ENCODE measurements at regions not wholly inside any gene's neighbourhood (a gene's known extent, or its start where the extent isn't known, plus 50 kb on each side); places are given as distances from the start of the nearest gene placed in this dataset.
A peak's percentile ranks its signal among the peaks of the same experiment; 100 is the strongest.

DNA sequence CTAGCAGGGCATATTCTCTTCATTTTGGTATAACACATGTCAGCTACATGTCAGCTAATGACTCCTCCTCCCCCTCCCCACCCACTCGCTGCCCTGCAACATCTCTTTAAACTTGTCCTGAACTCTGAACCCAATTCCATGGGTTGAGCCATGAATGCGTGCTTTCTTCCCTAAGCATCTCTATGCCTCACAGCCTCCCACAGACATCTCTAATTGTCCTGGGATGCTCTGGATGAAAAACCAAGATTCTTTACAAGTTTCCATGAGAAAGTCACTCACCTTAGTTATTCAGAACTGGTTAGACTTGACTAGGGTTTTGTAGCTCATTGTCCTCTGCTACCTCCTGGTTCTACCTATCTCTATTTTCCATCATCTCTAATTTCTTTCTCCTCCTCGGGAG lies 629.1 kb downstream of the TBL1XR1 start:
- H3K4me1 ChIP-seq (ENCODE audit: control insufficient read depth, insufficient read depth, low read length) = no peaks in the 10 kb centered on the region
- DNase-seq (ENCODE audit: low read depth in 4 of 6, low spot score in 6 of 6) = no peak
- H3K36me3 ChIP-seq (ENCODE audit: control insufficient read depth, insufficient read depth, low read length) = no peaks in the 10 kb centered on the region
- H3K9me3 ChIP-seq (ENCODE audit: control insufficient read depth, insufficient read depth, low read length) = no peaks in the 10 kb centered on the region
- H3K27me3 ChIP-seq (ENCODE audit: control insufficient read depth, insufficient read depth, low read length) = no peaks in the 10 kb centered on the region
- WGBS (ENCODE audit: insufficient coverage) = 76% methylated on average over 2 of the region's 3 CpGs
- H3K4me3 ChIP-seq (ENCODE audit: low read depth, low read length) = no peak overlapping the region
- no peak overlapping the region for H3K27ac ChIP-seq (ENCODE audit: low read depth, low read length)

DNA sequence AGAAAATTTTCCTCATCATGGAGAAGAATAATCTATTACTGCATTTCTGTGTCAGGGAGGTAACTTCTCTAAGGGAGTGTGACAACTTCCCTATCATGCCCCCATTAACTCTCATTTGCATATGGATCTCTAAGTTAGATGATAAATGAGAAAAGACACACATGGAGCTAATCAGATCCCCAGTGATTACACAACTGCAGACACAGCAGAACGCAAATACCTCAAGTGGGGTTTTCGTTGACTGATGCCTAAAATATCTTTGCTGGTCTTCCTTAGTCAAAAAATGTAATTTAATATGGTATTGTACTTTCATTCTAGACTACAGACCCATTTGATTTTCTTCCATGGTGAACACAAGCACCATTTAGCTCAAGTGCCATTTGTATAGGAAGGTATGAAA lies 630.5 kb downstream of the TBL1XR1 start:
- Histone ChIP-seq H3K9me3 (ENCODE audit: control insufficient read depth, insufficient read depth, low read length) (no peaks in the 10 kb centered on the region), H3K4me1 (ENCODE audit: control insufficient read depth, insufficient read depth, low read length) (peaks cover 3% of the 10 kb centered on the region), H3K4me3 (ENCODE audit: low read depth, low read length) (no peak overlapping the region), H3K27ac (ENCODE audit: low read depth, low read length) (no peak overlapping the region), H3K27me3 (ENCODE audit: control insufficient read depth, insufficient read depth, low read length) (no peaks in the 10 kb centered on the region), H3K36me3 (ENCODE audit: control insufficient read depth, insufficient read depth, low read length) (no peaks in the 10 kb centered on the region)
- no CpG with 5 or more reads among the region's 2 CpGs for WGBS (ENCODE audit: insufficient coverage)
- DNase-seq (ENCODE audit: low read depth in 4 of 6, low spot score in 6 of 6) = no peak

DNA sequence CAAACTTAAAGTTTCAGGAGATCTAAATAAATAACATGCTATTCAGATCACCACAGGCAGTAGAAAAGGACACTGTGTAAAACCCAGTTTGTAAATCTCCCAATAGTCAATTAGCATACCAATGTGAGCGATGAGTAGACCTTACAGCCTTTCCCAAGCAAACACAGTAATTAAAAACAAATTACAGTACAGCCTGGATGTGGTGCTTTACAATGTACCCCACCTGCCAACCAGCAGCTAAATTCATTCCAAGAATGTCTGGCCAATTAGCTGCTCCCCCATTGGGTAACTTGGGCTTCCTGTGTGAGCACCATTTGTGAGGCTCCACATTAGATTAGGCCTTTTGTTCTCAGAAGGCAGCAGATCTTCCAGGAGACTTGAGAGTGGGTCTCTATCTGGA lies 635.0 kb downstream of the TBL1XR1 start:
- peaks cover 3% of the 10 kb centered on the region for H3K4me1 ChIP-seq (ENCODE audit: control insufficient read depth, insufficient read depth, low read length)
- H3K27me3 ChIP-seq (ENCODE audit: control insufficient read depth, insufficient read depth, low read length) = no peaks in the 10 kb centered on the region
- H3K9me3 ChIP-seq (ENCODE audit: control insufficient read depth, insufficient read depth, low read length) = no peaks in the 10 kb centered on the region
- no peak overlapping the region for H3K4me3 ChIP-seq (ENCODE audit: low read depth, low read length)
- no peaks in the 10 kb centered on the region for H3K36me3 ChIP-seq (ENCODE audit: control insufficient read depth, insufficient read depth, low read length)
- H3K27ac ChIP-seq (ENCODE audit: low read depth, low read length) = no peak overlapping the region
- peak in 2 of 6 donors; percentile 42 to 53 for DNase-seq (ENCODE audit: low read depth in 4 of 6, low spot score in 6 of 6)
- WGBS (ENCODE audit: insufficient coverage) = 60% methylated on average over 1 of the region's 1 CpG

DNA sequence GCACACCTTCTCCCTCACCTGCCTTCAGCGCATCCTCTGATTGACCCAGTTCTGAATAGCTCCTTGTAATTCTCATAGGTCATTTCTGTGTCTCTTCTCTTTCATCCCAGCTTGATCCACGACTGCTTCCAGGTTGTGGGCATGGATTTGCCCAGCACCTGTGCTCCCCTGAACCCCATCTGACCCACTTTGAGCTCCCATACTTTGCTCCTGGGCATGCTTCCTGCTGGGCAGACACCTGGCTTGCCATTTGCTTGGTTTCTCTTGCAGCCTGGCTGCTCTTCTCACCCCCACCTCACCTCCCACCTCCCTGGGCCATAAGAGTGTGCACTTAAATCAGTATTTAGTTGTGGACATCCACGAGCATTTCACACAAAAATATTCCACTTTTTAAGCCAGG lies 635.5 kb downstream of the TBL1XR1 start:
- H3K27me3 ChIP-seq (ENCODE audit: control insufficient read depth, insufficient read depth, low read length) = no peaks in the 10 kb centered on the region
- WGBS (ENCODE audit: insufficient coverage) = 88% methylated on average over 2 of the region's 3 CpGs
- H3K4me1 ChIP-seq (ENCODE audit: control insufficient read depth, insufficient read depth, low read length) = peaks cover 3% of the 10 kb centered on the region
- no peaks in the 10 kb centered on the region for H3K9me3 ChIP-seq (ENCODE audit: control insufficient read depth, insufficient read depth, low read length)
- no peaks in the 10 kb centered on the region for H3K36me3 ChIP-seq (ENCODE audit: control insufficient read depth, insufficient read depth, low read length)
- H3K4me3 ChIP-seq (ENCODE audit: low read depth, low read length) = no peak overlapping the region
- no peak for DNase-seq (ENCODE audit: low read depth in 4 of 6, low spot score in 6 of 6)
- H3K27ac ChIP-seq (ENCODE audit: low read depth, low read length) = no peak overlapping the region

DNA sequence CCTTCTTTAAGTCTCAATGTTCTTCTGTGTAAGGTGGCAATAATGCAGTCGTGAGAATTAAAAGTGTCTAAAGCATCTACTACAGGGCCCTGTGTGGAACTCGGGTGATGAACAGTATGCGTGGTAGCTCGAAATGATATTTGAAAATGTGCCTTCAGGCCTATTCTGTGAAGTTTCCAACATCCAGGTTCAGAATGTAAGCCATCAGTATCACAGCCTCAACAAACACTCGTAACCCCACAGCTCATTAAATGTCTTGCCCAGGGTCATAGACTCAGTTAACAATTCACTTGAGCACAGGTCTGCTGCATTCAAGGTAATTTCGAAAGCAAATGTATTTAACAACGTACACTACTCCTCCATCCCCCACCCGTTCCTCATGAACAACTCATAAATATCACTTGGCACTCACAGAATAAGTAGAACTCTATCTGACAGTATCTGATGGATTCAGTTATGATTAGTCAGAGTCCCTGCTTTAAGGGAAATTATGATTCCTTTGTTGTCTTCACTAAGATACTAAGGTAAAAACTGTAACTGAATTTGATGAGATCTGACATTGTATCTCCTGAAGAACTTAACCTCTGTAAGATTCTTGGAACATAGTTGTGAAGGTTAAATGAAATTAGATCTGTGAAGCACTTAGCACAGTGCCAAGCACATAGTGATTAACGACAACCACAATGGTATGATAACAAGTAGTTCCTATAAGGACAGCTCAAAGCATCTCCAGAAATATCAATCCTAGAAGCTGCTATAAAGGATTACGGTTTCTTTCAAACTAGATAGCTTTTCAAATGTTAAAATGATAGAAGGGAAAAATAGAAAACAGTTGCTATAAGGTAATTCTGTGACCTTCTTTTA lies 642.3 kb downstream of the TBL1XR1 start:
- DNase-seq (ENCODE audit: low read depth in 4 of 6, low spot score in 6 of 6) = no peak
- Histone ChIP-seq H3K27me3 (ENCODE audit: control insufficient read depth, insufficient read depth, low read length) (no peaks in the 10 kb centered on the region), H3K27ac (ENCODE audit: low read depth, low read length) (no peak overlapping the region)

DNA sequence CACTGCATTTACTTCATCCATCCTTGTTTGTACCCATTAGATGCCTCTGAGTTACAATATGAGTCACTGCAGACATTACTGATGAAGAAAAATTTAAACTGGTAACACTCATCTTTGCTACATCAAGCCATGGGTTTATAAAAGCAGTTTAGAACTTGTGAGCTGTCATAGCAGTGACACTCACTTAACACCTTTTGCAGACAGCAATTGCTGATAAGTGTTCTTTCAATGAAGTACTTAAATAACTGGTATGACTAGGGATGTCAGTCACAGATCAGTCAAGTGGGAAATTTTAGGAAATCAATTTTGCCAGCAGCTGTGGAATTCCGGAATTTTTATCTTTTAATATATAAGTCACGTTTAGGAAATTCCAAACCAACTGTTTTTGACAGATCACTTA lies 643.0 kb downstream of the TBL1XR1 start:
- H3K36me3 ChIP-seq (ENCODE audit: control insufficient read depth, insufficient read depth, low read length) = no peaks in the 10 kb centered on the region
- H3K9me3 ChIP-seq (ENCODE audit: control insufficient read depth, insufficient read depth, low read length) = no peaks in the 10 kb centered on the region
- no peak overlapping the region for H3K4me3 ChIP-seq (ENCODE audit: low read depth, low read length)
- DNase-seq (ENCODE audit: low read depth in 4 of 6, low spot score in 6 of 6) = no peak
- H3K4me1 ChIP-seq (ENCODE audit: control insufficient read depth, insufficient read depth, low read length) = no peaks in the 10 kb centered on the region
- WGBS (ENCODE audit: insufficient coverage) = no CpG with 5 or more reads among the region's 2 CpGs
- no peak overlapping the region for H3K27ac ChIP-seq (ENCODE audit: low read depth, low read length)
- H3K27me3 ChIP-seq (ENCODE audit: control insufficient read depth, insufficient read depth, low read length) = no peaks in the 10 kb centered on the region

More for the DNA sequence above, 642.3 kb downstream of the TBL1XR1 start:
- no peaks in the 10 kb centered on the region for H3K4me1 ChIP-seq (ENCODE audit: control insufficient read depth, insufficient read depth, low read length)
- 96% methylated on average over 4 of the region's 10 CpGs for WGBS (ENCODE audit: insufficient coverage)
- no peaks in the 10 kb centered on the region for H3K36me3 ChIP-seq (ENCODE audit: control insufficient read depth, insufficient read depth, low read length)
- H3K4me3 ChIP-seq (ENCODE audit: low read depth, low read length) = no peak overlapping the region
- H3K9me3 ChIP-seq (ENCODE audit: control insufficient read depth, insufficient read depth, low read length) = no peaks in the 10 kb centered on the region

DNA sequence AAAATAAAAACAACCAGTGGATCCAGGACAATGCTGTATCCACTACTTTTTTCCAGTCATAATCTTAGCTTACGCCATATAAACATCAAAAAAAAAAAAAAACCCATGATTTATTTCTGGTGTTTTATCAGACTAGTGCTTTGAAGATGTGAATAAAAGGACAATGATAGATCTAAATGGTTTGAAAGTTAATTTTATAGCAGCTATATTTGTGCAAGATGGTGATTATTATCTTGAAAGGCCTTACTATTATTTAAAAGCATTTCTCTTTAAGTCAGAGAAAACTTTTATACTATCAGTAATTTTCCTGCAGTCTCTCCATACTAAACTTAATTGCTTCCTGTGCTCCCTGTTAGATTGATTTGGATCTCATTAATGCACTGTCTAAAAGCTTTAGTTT lies 670.3 kb downstream of the TBL1XR1 start:
- WGBS (ENCODE audit: insufficient coverage) = no CpG with 5 or more reads among the region's 1 CpG
- H3K4me1 ChIP-seq (ENCODE audit: control insufficient read depth, insufficient read depth, low read length) = no peaks in the 10 kb centered on the region
- no peaks in the 10 kb centered on the region for H3K27me3 ChIP-seq (ENCODE audit: control insufficient read depth, insufficient read depth, low read length)
- no peak overlapping the region for H3K4me3 ChIP-seq (ENCODE audit: low read depth, low read length)
- no peak overlapping the region for H3K27ac ChIP-seq (ENCODE audit: low read depth, low read length)
- no peak for DNase-seq (ENCODE audit: low read depth in 4 of 6, low spot score in 6 of 6)
- H3K9me3 ChIP-seq (ENCODE audit: control insufficient read depth, insufficient read depth, low read length) = peaks cover 9% of the 10 kb centered on the region
- H3K36me3 ChIP-seq (ENCODE audit: control insufficient read depth, insufficient read depth, low read length) = no peaks in the 10 kb centered on the region

DNA sequence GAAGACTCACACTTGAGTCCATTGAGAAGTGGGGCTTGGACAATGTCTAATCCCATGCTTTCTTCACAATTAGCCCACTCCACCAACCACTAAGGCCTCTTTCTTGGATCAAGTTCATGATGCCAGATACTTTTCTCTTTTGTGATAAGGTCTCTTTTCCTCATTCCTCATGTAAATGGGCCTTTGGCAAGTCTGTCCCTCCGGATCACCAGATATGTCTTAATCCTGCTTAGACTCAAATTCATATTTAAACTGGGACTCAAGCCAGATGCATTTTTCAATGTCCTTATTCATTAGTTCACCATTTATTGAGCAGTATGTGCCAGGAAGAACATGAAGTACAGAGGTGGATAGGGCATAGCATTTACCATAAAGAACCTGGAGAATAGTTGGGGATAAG lies 671.1 kb downstream of the TBL1XR1 start:
- peaks cover 9% of the 10 kb centered on the region for H3K9me3 ChIP-seq (ENCODE audit: control insufficient read depth, insufficient read depth, low read length)
- H3K27me3 ChIP-seq (ENCODE audit: control insufficient read depth, insufficient read depth, low read length) = no peaks in the 10 kb centered on the region
- H3K36me3 ChIP-seq (ENCODE audit: control insufficient read depth, insufficient read depth, low read length) = no peaks in the 10 kb centered on the region
- no peak for DNase-seq (ENCODE audit: low read depth in 4 of 6, low spot score in 6 of 6)
- H3K27ac ChIP-seq (ENCODE audit: low read depth, low read length) = no peak overlapping the region
- no peak overlapping the region for H3K4me3 ChIP-seq (ENCODE audit: low read depth, low read length)
- H3K4me1 ChIP-seq (ENCODE audit: control insufficient read depth, insufficient read depth, low read length) = no peaks in the 10 kb centered on the region
- 100% methylated on average over 1 of the region's 1 CpG for WGBS (ENCODE audit: insufficient coverage)

DNA sequence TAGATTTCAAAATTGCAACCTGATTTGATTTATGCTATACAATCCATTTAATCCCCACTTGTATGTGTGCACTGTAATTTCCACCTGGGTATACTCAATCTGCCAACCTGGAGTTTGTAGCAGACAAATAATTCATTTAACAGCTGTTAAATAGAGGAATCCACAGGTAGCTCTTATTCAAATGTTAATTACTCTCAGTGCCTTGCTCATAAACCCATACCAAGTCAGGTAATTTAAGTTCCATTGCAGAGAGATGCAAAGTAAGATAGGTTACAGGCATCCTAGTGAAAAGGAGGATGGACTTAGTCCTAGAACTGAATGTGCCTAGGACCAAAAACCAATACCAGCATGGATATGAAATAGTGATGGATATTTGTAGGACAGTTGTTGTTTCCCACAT lies 674.2 kb downstream of the TBL1XR1 start:
- peak in 1 of 6 donors; percentile 32 for DNase-seq (ENCODE audit: low read depth in 4 of 6, low spot score in 6 of 6)
- H3K27me3 ChIP-seq (ENCODE audit: control insufficient read depth, insufficient read depth, low read length) = no peaks in the 10 kb centered on the region
- no peak overlapping the region for H3K27ac ChIP-seq (ENCODE audit: low read depth, low read length)
- H3K4me1 ChIP-seq (ENCODE audit: control insufficient read depth, insufficient read depth, low read length) = no peaks in the 10 kb centered on the region
- no peaks in the 10 kb centered on the region for H3K36me3 ChIP-seq (ENCODE audit: control insufficient read depth, insufficient read depth, low read length)
- no peaks in the 10 kb centered on the region for H3K9me3 ChIP-seq (ENCODE audit: control insufficient read depth, insufficient read depth, low read length)
- no peak overlapping the region for H3K4me3 ChIP-seq (ENCODE audit: low read depth, low read length)

DNA sequence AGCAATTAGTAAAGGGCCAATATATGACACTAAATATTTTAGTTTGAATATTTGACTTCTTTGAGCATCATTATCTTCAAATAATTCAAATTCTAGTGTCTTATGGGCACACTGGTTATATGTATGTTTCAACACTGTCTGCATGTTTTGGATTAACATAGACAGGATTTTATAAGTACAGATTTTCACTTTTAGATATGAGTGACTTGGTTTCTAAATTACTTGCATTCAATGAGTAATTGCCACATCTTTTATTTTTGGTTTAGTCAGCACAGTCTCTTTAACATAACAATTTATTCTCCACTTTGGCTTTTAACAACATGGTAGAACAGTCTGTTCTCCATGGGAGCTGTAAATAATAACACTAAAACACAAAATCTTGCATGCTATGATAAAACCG lies 674.8 kb downstream of the TBL1XR1 start:
- Histone ChIP-seq H3K4me3 (ENCODE audit: low read depth, low read length) (no peak overlapping the region), H3K4me1 (ENCODE audit: control insufficient read depth, insufficient read depth, low read length) (no peaks in the 10 kb centered on the region), H3K9me3 (ENCODE audit: control insufficient read depth, insufficient read depth, low read length) (no peaks in the 10 kb centered on the region), H3K27ac (ENCODE audit: low read depth, low read length) (no peak overlapping the region), H3K36me3 (ENCODE audit: control insufficient read depth, insufficient read depth, low read length) (no peaks in the 10 kb centered on the region), H3K27me3 (ENCODE audit: control insufficient read depth, insufficient read depth, low read length) (no peaks in the 10 kb centered on the region)
- no CpG with 5 or more reads among the region's 1 CpG for WGBS (ENCODE audit: insufficient coverage)
- no peak for DNase-seq (ENCODE audit: low read depth in 4 of 6, low spot score in 6 of 6)
